ENCODE measurements at regions not wholly inside any gene's neighbourhood (a gene's known extent, or its start where the extent isn't known, plus 50 kb on each side); places are given as distances from the start of the nearest gene placed in this dataset.

DNA sequence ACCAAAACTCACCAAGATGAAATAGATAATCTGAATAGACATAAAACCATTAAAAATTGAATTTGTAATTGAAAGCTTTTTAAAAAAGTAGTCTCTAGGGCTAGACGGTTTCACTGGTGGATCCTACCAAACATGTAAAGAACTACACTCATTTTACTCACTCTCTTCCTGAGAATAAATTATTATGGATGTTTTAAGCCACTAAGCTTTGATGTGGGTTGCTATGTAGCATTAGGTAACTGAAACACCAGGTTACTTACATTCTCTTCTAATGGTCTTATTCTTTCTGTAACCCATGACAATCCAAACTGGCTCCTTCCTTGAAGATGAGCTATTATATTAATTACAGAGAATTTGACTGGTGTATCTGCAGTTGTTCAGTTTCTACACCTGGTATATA, 385.1 kb downstream of the PPP1R2C start:
- Histone ChIP-seq H3K4me3 (ENCODE audit: insufficient read depth, low read length) (no peak overlapping the region), H3K4me2 (ENCODE audit: insufficient read depth, low read length) (no peak overlapping the region), H4K20me1 (ENCODE audit: insufficient read depth, low read length) (no peaks in the 10 kb centered on the region), H3K27ac (ENCODE audit: low read depth, low read length) (no peak overlapping the region), H3K4me1 (ENCODE audit: insufficient read depth, low read length) (no peaks in the 10 kb centered on the region), H3K9me3 (ENCODE audit: low read depth, low read length) (no peaks in the 10 kb centered on the region), H2AFZ (ENCODE audit: low read length) (no peak overlapping the region), H3K36me3 (ENCODE audit: insufficient read depth, low read length) (no peaks in the 10 kb centered on the region), H3K27me3 (ENCODE audit: insufficient read depth, low read length) (peaks cover 3% of the 10 kb centered on the region), H3K79me2 (ENCODE audit: insufficient read depth, low read length) (no peaks in the 10 kb centered on the region)
- TF ChIP-seq, protein P1, sequence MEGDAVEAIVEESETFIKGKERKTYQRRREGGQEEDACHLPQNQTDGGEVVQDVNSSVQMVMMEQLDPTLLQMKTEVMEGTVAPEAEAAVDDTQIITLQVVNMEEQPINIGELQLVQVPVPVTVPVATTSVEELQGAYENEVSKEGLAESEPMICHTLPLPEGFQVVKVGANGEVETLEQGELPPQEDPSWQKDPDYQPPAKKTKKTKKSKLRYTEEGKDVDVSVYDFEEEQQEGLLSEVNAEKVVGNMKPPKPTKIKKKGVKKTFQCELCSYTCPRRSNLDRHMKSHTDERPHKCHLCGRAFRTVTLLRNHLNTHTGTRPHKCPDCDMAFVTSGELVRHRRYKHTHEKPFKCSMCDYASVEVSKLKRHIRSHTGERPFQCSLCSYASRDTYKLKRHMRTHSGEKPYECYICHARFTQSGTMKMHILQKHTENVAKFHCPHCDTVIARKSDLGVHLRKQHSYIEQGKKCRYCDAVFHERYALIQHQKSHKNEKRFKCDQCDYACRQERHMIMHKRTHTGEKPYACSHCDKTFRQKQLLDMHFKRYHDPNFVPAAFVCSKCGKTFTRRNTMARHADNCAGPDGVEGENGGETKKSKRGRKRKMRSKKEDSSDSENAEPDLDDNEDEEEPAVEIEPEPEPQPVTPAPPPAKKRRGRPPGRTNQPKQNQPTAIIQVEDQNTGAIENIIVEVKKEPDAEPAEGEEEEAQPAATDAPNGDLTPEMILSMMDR (IDR thresholded peaks at IDR 0.05; ENCODE audit: extremely low read depth, low read depth, low read length): no peak
- DNase-seq (ENCODE audit: insufficient read length, low spot score, missing footprints): no peak

DNA sequence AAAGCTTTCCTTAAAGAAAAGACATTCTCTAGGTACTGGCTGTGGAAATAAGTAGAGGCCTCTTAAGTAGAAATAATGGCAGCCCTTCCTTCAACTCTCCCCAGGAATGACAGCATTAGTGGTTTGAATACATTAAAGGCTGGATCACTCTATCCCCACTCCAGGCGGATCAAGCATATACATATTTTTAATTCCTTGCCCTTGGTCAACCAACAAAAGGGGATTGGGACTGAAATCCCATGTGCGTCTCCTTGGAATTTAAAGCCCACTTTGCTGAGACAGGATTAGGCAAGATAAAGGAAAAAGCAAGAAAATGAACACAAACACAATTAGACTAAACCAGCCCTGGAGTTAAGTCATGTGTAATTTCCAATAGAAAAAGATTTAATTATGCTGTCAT, 391.3 kb downstream of the PPP1R2C start:
- Histone ChIP-seq H3K27me3 (ENCODE audit: insufficient read depth, low read length) (no peaks in the 10 kb centered on the region), H4K20me1 (ENCODE audit: insufficient read depth, low read length) (no peaks in the 10 kb centered on the region), H3K4me3 (ENCODE audit: insufficient read depth, low read length) (no peak overlapping the region), H3K36me3 (ENCODE audit: insufficient read depth, low read length) (no peaks in the 10 kb centered on the region), H3K9me3 (ENCODE audit: low read depth, low read length) (no peaks in the 10 kb centered on the region), H3K4me2 (ENCODE audit: insufficient read depth, low read length) (no peak overlapping the region), H3K79me2 (ENCODE audit: insufficient read depth, low read length) (no peaks in the 10 kb centered on the region), H3K4me1 (ENCODE audit: insufficient read depth, low read length) (no peaks in the 10 kb centered on the region), H2AFZ (ENCODE audit: low read length) (no peak overlapping the region), H3K27ac (ENCODE audit: low read depth, low read length) (no peak overlapping the region)
- no peak for DNase-seq (ENCODE audit: insufficient read length, low spot score, missing footprints)
- TF ChIP-seq, protein P1 (IDR thresholded peaks at IDR 0.05; ENCODE audit: extremely low read depth, low read depth, low read length): no peak

DNA sequence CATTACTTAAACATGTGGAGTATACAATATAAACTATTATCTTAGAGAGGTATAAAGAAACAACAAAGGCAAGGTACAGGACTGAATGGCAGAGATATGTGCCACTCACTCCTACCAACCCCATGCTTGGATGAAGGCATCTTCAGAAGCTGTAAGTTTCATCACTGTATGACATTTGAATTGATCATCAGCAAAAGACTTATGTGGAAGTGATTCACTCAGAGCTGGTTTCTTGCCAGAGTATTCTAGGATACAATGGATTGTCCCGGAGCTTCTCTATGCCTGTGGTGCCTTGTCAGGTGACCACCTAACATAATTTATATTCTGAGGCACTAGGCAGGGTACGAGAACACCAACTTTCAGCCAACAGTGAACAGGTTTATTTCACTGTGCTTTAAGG, 392.2 kb downstream of the PPP1R2C start:
- TF ChIP-seq, protein P1 (IDR thresholded peaks at IDR 0.05; ENCODE audit: extremely low read depth, low read depth, low read length): no peak
- H3K9me3 ChIP-seq (ENCODE audit: low read depth, low read length): no peaks in the 10 kb centered on the region

DNA sequence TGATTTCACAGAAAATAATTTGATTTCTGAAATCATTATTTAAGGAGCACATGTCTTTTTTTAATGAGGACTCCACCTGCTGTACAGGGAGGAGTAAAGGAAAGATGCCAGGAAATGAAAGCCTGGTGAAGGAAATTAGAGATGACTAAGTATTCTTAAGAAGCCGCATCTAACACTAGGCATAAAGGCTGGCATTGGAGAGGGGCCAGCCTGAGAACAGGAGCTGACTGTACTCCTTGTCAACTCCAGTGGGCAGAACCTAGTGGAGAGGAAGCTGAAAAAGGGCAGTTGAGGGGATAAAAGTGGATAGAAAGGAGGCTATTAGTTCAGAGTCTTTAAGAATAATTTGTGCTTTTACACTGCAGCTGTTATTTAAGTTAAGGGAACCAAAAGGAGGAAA, 393.0 kb downstream of the PPP1R2C start:
- Histone ChIP-seq H3K4me3 (ENCODE audit: insufficient read depth, low read length) (no peak overlapping the region), H3K27me3 (ENCODE audit: insufficient read depth, low read length) (no peaks in the 10 kb centered on the region), H2AFZ (ENCODE audit: low read length) (no peak overlapping the region), H3K36me3 (ENCODE audit: insufficient read depth, low read length) (no peaks in the 10 kb centered on the region), H3K9me3 (ENCODE audit: low read depth, low read length) (no peaks in the 10 kb centered on the region), H3K27ac (ENCODE audit: low read depth, low read length) (no peak overlapping the region), H3K4me1 (ENCODE audit: insufficient read depth, low read length) (no peaks in the 10 kb centered on the region), H3K79me2 (ENCODE audit: insufficient read depth, low read length) (no peaks in the 10 kb centered on the region), H4K20me1 (ENCODE audit: insufficient read depth, low read length) (no peaks in the 10 kb centered on the region), H3K4me2 (ENCODE audit: insufficient read depth, low read length) (no peak overlapping the region)
- DNase-seq (ENCODE audit: insufficient read length, low spot score, missing footprints): no peak
- TF ChIP-seq, protein P1 (IDR thresholded peaks at IDR 0.05; ENCODE audit: extremely low read depth, low read depth, low read length): no peak

More for the DNA sequence above, 392.2 kb downstream of the PPP1R2C start:
- Histone ChIP-seq H3K36me3 (ENCODE audit: insufficient read depth, low read length) (no peaks in the 10 kb centered on the region), H3K4me1 (ENCODE audit: insufficient read depth, low read length) (no peaks in the 10 kb centered on the region), H3K79me2 (ENCODE audit: insufficient read depth, low read length) (no peaks in the 10 kb centered on the region), H3K4me2 (ENCODE audit: insufficient read depth, low read length) (no peak overlapping the region), H3K27me3 (ENCODE audit: insufficient read depth, low read length) (no peaks in the 10 kb centered on the region), H2AFZ (ENCODE audit: low read length) (no peak overlapping the region), H4K20me1 (ENCODE audit: insufficient read depth, low read length) (no peaks in the 10 kb centered on the region), H3K27ac (ENCODE audit: low read depth, low read length) (no peak overlapping the region), H3K4me3 (ENCODE audit: insufficient read depth, low read length) (no peak overlapping the region)
- DNase-seq (ENCODE audit: insufficient read length, low spot score, missing footprints): no peak

Measured in osteoblast (primary cell).